Thoracic aorta (tissue), 2 donors: ENCODE measurements at regions not wholly inside any gene's neighbourhood (a gene's known extent, or its start where the extent isn't known, plus 50 kb on each side); places are given as distances from the start of the nearest gene placed in this dataset.
"Not testable (repeated sequence)": the region's sequence is repeated elsewhere in the genome, so short reads cannot be mapped to it uniquely, and the experiment has no call there.

Experiments
- ATAC-seq: fragments of 150-250 bp; one replicate; pipeline ENCODE4 v1.8.0; 2017; ENCODE audit warnings: low read depth; ENCODE audit not compliant: insufficient number of reproducible peaks, low FRiP score
- DNase-seq: peaks from one replicate; pipeline ENCODE4 v3.0.0-alpha.2; 2020; ENCODE audit warnings: low spot score
- H3K27ac ChIP-seq, 2 donors: fragments of 200-600 bp; sonication (generic); 1 replicate in 1 of 2; 2 replicates in 1 of 2; pipeline ENCODE4 v1.5.1; 2016; ENCODE audit warnings: mild to moderate bottlenecking in 2 of 2, moderate library complexity in 2 of 2
- H3K27me3 ChIP-seq: fragments of 200-600 bp; sonication (generic); replicated peaks from 2 replicates; pipeline ENCODE4 v1.6.0; 2016; ENCODE audit warnings: mild to moderate bottlenecking; ENCODE audit not compliant: insufficient read depth
- H3K36me3 ChIP-seq: fragments of 200-600 bp; sonication (generic); one replicate; pipeline ENCODE4 v1.5.1; 2016
- H3K4me1 ChIP-seq, 2 donors: fragments of 200-600 bp; sonication (generic); 1 replicate in 1 of 2; 2 replicates in 1 of 2; pipeline versions ENCODE4 v1.5.1 to v1.6.0; 2016; ENCODE audit warnings: low read depth in 2 of 2, mild to moderate bottlenecking in 1 of 2; ENCODE audit not compliant: control insufficient read depth in 1 of 2
- H3K4me3 ChIP-seq: fragments of 200-600 bp; sonication (generic); 2 replicates; pipeline ENCODE4 v1.5.1; 2016; ENCODE audit warnings: mild to moderate bottlenecking
- H3K9me3 ChIP-seq: fragments of 200-600 bp; sonication (generic); 2 replicates; pipeline ENCODE4 v1.5.1; 2016
- CTCF ChIP-seq: fragments of 200-600 bp; sonication (generic); IDR thresholded peaks from one replicate; pipeline ENCODE4 v1.5.1; 2019; ENCODE audit warnings: antibody characterized with exemption

- TF ChIP-seq CTCF: no peak
- Histone ChIP-seq H3K27me3 (no peaks in the 10 kb centered on the region), H3K4me1 (no peaks in the 10 kb centered on the region), H3K4me3 (no peak overlapping the region), H3K9me3 (peaks cover 6% of the 10 kb centered on the region), H3K27ac (no peak overlapping the region), H3K36me3 (no peaks in the 10 kb centered on the region)
- ATAC-seq (no peak), DNase-seq (no peak)
Measured at GRCh38 chr5:1723476-1723875, 76.2 kb downstream of the MRPL36 start.

- ATAC-seq (no peak), DNase-seq (no peak)
- peaks cover 10% of the 10 kb centered on the region for H3K9me3 ChIP-seq
- H3K4me3 ChIP-seq: no peak overlapping the region
- no peaks in the 10 kb centered on the region for H3K27me3 ChIP-seq
- no peak for TF ChIP-seq CTCF
- H3K4me1 ChIP-seq: no peaks in the 10 kb centered on the region
- no peaks in the 10 kb centered on the region for H3K36me3 ChIP-seq
- H3K27ac ChIP-seq: no peak overlapping the region
Measured at GRCh38 chr5:1722877-1723276, 76.8 kb downstream of the MRPL36 start.

GRCh38 chr5:1720396-1721110 is 79.1 kb downstream of the MRPL36 start:
- no peaks in the 10 kb centered on the region for H3K27me3 ChIP-seq
- ATAC-seq: no peak
- no peak for TF ChIP-seq CTCF
- no peak overlapping the region for H3K4me3 ChIP-seq
- H3K36me3 ChIP-seq: no peaks in the 10 kb centered on the region
- H3K9me3 ChIP-seq: peaks cover 10% of the 10 kb centered on the region
- H3K4me1 ChIP-seq: no peaks in the 10 kb centered on the region
- H3K27ac ChIP-seq: no peak overlapping the region
- no peak for DNase-seq

- no peak for TF ChIP-seq CTCF
- Histone ChIP-seq H3K27me3 (no peaks in the 10 kb centered on the region), H3K27ac (no peak overlapping the region), H3K36me3 (no peaks in the 10 kb centered on the region), H3K4me3 (no peak overlapping the region), H3K9me3 (peaks cover 10% of the 10 kb centered on the region), H3K4me1 (no peaks in the 10 kb centered on the region)
- DNase-seq (no peak), ATAC-seq (no peak)
Measured at GRCh38 chr5:1719860-1720259, 79.8 kb downstream of the MRPL36 start.

- no peak overlapping the region for H3K4me3 ChIP-seq
- peaks cover 10% of the 10 kb centered on the region for H3K9me3 ChIP-seq
- H3K27ac ChIP-seq: no peak overlapping the region
- no peaks in the 10 kb centered on the region for H3K36me3 ChIP-seq
- ATAC-seq (no peak), DNase-seq (no peak)
- H3K27me3 ChIP-seq: no peaks in the 10 kb centered on the region
- H3K4me1 ChIP-seq: no peaks in the 10 kb centered on the region
- no peak for TF ChIP-seq CTCF
Measured at GRCh38 chr5:1718669-1719068, 81.0 kb downstream of the MRPL36 start.

- not testable (repeated sequence) for H3K4me1 ChIP-seq, DNase-seq, H3K4me3 ChIP-seq, ATAC-seq, H3K27ac ChIP-seq, H3K27me3 ChIP-seq, H3K9me3 ChIP-seq, H3K36me3 ChIP-seq
Measured at GRCh38 chr5:1710091-1710490, 89.5 kb downstream of the MRPL36 start.
